Spleen (tissue), 7 donors: ENCODE measurements at regions not wholly inside any gene's neighbourhood (a gene's known extent, or its start where the extent isn't known, plus 50 kb on each side); places are given as distances from the start of the nearest gene placed in this dataset.

Experiments
- CTCF ChIP-seq, 11 experiments: fragments of 200-600 bp in 7 of 11; fragments of 450-650 bp in 4 of 11; sonication (generic) in 4 of 11; IDR thresholded peaks in 8 of 11; conservative IDR thresholded peaks in 3 of 11; 1 replicate in 7 of 11; 2 replicates in 4 of 11; pipeline versions ENCODE4 v1.4.0 to v1.8.0; 2016 to 2021; ENCODE audit warnings: antibody characterized with exemption in 11 of 11, inconsistent platforms in 4 of 11, mild to moderate bottlenecking in 1 of 11
- POLR2A ChIP-seq, 3 donors: fragments of 450-650 bp; IDR thresholded peaks; one replicate each; pipeline ENCODE4 v1.5.1; 2017; ENCODE audit warnings: antibody characterized with exemption in 3 of 3, mild to moderate bottlenecking in 1 of 3
- donor health status: DM: no; HTN: no; CAD: no; lungs with moderate emphysema.
- donor health status: DM: no; HTN: no; CAD: no.
- donor health status: DM: no; HTN: no; CAD: no.

GRCh38 chr4:125169192-125169591, 145.6 kb upstream of the FAT4 start:
- TF ChIP-seq CTCF (IDR thresholded peaks at IDR 0.05 in 8 of 11, conservative IDR thresholded peaks at IDR 0.05 in 3 of 11), result no peak
- TF ChIP-seq POLR2A (IDR thresholded peaks at IDR 0.05), result no peak
